Activated CD4-positive, alpha-beta memory T cell treated with anti-CD3 and anti-CD28 coated beads, Interleukin-2, amount 10 ng/mL, durations not matched to agents 7 days and 5 days (primary cell): ENCODE measurements at regions not wholly inside any gene's neighbourhood (a gene's known extent, or its start where the extent isn't known, plus 50 kb on each side); places are given as distances from the start of the nearest gene placed in this dataset.

Experiments used
- CTCF ChIA-PET: fragments of 350-600 bp; sonication (Branson Sonifier 250); formaldehyde crosslinking; loops from one replicate; lab custom pipeline; 2021; ENCODE audit warnings: antibody characterized with exemption, inconsistent platforms; lab: Charles Lee
- POLR2A ChIA-PET: fragments of 350-600 bp; sonication (Branson Sonifier 250); formaldehyde crosslinking; loops from one replicate; lab custom pipeline; 2021; ENCODE audit warnings: antibody characterized with exemption; lab: Charles Lee
- DNase-seq: peaks from one replicate; pipeline ENCODE4 v3.0.0-alpha.2; 2020
- H3K27ac Mint-ChIP-seq: one replicate; pipeline ENCODE4 v1.8.0; 2021; ENCODE audit warnings: mild to moderate bottlenecking, mixed read lengths
- H3K27me3 Mint-ChIP-seq: one replicate; pipeline ENCODE4 v1.8.0; 2021; ENCODE audit warnings: mixed read lengths
- H3K36me3 Mint-ChIP-seq: one replicate; pipeline ENCODE4 v1.8.0; 2021; ENCODE audit warnings: low read depth, mixed read lengths
- H3K4me1 Mint-ChIP-seq: one replicate; pipeline ENCODE4 v1.8.0; 2021; ENCODE audit warnings: mixed read lengths
- H3K4me3 Mint-ChIP-seq: one replicate; pipeline ENCODE4 v1.8.0; 2021; ENCODE audit warnings: mild to moderate bottlenecking, mixed read lengths
- H3K9me3 Mint-ChIP-seq: one replicate; pipeline ENCODE4 v1.8.0; 2021; ENCODE audit warnings: mixed read lengths

DNA sequence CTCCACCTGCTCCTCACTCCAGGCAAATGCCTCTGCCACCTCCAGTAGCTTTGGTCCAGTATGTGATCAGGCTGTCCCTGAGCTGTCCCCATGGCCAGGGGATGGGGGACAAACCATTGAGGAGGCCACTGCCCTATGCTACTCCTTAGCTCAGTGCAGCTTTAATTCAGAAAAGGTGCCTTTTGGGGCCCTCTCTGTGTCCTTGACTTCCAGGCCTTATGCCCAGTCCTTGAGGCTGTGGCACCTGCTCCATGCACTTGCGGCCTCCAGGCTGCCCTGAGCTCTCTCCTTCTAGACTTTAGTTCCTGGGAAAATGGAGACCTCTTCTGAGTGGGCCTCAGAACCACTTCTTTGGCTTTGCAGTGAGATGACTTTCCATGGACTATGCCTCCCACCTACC is 650.8 kb upstream of the CELF2 start:
- H3K36me3 Mint-ChIP-seq = no peaks in the 10 kb centered on the region
- H3K27ac Mint-ChIP-seq = no peak overlapping the region
- POLR2A ChIA-PET = no interaction called here
- H3K4me1 Mint-ChIP-seq = no peaks in the 10 kb centered on the region
- no peaks in the 10 kb centered on the region for H3K27me3 Mint-ChIP-seq
- H3K9me3 Mint-ChIP-seq = no peaks in the 10 kb centered on the region
- CTCF ChIA-PET = no interaction called here
- H3K4me3 Mint-ChIP-seq = no peak overlapping the region
- no peak for DNase-seq

DNA sequence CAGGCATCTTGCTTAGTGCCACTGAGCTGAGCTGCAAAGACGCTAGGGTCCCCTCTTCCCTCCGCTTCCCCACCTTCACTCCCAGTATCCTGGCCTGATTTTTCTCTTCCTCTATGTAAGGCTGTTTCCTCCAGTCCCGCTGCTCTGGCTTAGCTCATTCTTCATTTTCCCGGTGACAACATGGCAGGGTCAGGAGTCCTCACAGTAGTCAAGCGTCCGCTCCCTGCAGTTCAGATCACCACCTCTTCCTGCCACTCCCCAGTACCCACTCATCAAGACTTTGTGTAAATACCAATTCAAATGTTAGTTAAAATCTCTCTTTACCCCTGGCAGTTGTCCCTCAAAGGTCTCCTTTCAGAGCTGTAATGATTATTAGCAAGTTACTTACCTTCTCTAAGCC is 650.4 kb upstream of the CELF2 start:
- Mint-ChIP-seq H3K36me3 (no peaks in the 10 kb centered on the region), H3K27ac (no peak overlapping the region), H3K27me3 (no peaks in the 10 kb centered on the region), H3K4me3 (no peak overlapping the region), H3K4me1 (no peaks in the 10 kb centered on the region), H3K9me3 (no peaks in the 10 kb centered on the region)
- POLR2A ChIA-PET = no interaction called here
- CTCF ChIA-PET = no interaction called here
- DNase-seq = no peak

DNA sequence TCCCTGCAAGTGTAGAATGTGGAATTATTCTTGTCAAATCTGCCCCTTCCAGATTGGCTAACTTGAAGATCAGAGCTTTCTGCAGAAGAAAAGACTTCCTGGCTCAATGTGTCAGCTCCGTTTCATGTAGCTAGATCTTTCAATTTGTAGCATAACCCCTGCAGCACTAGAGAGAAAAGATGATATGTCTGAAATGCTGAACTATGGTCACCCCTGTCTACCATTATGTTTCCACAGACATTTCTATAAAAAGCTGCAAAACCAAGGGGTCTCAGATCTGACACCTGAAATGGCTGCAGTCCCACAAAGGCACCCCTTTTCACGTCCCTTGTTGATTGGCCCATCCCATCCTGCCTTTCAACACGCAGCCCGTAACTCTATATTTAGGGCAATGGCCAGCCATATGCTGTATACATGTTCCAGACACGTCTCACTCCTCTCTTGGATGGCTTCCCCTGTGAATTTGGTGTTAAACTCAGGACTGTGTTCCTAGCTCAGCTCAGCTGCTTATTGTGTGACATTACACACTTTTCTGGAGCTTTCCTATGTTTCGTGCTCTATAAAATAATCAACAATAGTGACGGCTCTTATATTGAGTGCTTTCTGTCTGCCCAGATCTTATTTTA is 648.6 kb upstream of the CELF2 start:
- Mint-ChIP-seq H3K9me3 (no peaks in the 10 kb centered on the region), H3K36me3 (no peaks in the 10 kb centered on the region), H3K27ac (no peak overlapping the region), H3K4me3 (no peak overlapping the region), H3K4me1 (no peaks in the 10 kb centered on the region), H3K27me3 (no peaks in the 10 kb centered on the region)
- POLR2A ChIA-PET = no interaction called here
- CTCF ChIA-PET = no interaction called here
- DNase-seq = no peak

DNA sequence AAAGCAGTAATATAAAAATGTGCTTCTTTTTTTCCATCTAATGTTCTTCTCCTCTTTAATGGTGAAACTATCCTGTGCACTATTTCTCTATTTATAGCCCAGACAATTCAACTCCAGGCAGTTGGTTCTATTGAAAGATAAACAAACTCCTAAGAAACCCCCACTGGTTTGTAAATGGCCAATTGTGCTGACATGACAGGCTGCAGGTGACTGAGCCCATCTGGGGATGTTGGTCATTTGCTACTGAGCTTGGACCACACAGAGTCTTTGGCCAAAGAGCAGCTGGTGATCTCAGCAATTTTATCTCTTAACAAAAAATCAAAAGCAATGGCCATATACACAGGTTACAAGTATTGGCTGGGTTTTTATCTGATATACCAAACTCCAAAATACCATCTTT is 631.8 kb upstream of the CELF2 start:
- no peak for DNase-seq
- POLR2A ChIA-PET = no interaction called here
- H3K27ac Mint-ChIP-seq = no peak overlapping the region
- H3K27me3 Mint-ChIP-seq = no peaks in the 10 kb centered on the region
- CTCF ChIA-PET = no interaction called here
- H3K4me1 Mint-ChIP-seq = no peaks in the 10 kb centered on the region
- H3K36me3 Mint-ChIP-seq = no peaks in the 10 kb centered on the region
- H3K9me3 Mint-ChIP-seq = no peaks in the 10 kb centered on the region
- no peak overlapping the region for H3K4me3 Mint-ChIP-seq

DNA sequence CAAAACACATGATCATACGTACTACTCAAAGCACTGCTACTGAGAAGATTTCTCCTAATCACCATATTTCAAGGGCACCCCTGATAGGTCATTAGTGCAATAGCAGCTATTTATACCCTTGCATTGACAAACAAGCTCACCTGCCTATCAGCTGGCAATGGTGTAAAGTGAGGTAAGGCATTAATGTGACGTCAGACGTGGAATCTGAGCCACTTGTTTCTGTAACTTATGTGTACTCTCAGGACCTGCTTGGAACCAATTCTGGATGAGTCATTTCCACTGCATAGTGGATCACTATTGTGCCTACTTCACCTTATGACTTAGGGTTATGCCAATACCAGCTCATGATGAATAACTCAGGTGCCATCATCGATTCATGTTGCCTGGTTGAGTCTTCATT is 628.5 kb upstream of the CELF2 start:
- CTCF ChIA-PET = no interaction called here
- no peaks in the 10 kb centered on the region for H3K27me3 Mint-ChIP-seq
- POLR2A ChIA-PET = no interaction called here

DNA sequence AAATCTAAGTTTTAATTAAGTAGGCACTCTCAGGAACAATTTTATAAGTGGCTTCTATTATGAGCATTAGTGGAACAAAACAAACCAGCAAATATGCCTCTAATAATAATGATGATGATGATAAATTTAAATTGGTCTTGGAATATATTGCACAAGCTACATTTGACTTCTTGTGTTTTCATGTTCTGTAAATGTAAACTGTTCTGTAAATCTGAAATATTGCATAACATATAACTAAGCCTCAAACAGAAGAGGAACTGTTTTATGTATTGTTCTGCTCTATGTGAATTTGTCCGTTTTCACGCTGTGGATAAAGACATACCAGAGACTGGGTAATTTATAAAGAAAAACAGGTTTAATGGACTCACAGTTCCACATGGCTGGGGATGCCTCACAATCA is 625.2 kb upstream of the CELF2 start:
- ChIA-PET CTCF (no interaction called here), POLR2A (no interaction called here)
- no peaks in the 10 kb centered on the region for H3K9me3 Mint-ChIP-seq
- no peaks in the 10 kb centered on the region for H3K27me3 Mint-ChIP-seq
- no peak for DNase-seq
- H3K4me3 Mint-ChIP-seq = no peak overlapping the region
- no peaks in the 10 kb centered on the region for H3K36me3 Mint-ChIP-seq
- no peaks in the 10 kb centered on the region for H3K4me1 Mint-ChIP-seq
- H3K27ac Mint-ChIP-seq = no peak overlapping the region

More for the DNA sequence above, 628.5 kb upstream of the CELF2 start:
- Mint-ChIP-seq H3K36me3 (no peaks in the 10 kb centered on the region), H3K4me3 (no peak overlapping the region), H3K27ac (no peak overlapping the region), H3K4me1 (no peaks in the 10 kb centered on the region), H3K9me3 (no peaks in the 10 kb centered on the region)
- DNase-seq = no peak

DNA sequence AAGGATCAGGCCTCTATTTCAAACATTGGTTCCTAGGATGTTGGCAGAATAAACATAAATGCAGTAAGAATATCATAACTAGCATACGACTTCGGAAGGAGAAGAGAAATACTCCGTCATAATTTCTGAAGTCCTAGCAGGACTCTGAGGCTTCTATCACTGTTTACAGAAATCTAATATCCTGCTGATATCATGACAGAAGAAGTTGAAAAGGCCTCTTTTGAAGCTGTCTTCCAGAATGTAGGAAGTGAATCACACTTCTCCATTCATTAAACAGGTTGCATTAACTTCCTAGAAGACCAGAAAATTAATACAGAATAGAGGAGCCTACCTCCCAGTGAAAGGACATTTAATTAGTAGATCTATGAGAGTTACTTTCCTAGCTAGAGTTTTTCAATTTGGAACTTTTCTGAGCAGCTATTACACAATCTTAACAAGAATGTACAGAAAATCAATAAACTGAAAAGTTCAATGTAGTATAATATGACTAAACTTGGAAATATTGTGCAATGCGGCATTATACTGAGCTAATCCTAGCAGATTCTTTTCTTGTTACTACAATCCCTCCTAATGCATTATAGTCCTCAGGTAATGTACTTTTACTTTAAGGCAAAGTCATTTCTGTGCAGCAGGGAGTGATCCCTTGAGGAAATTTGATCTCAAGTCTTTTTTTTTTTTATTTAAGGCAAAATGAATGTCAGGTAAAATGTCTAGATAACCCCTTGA is 622.6 kb upstream of the CELF2 start:
- no peak overlapping the region for H3K27ac Mint-ChIP-seq
- no peak overlapping the region for H3K4me3 Mint-ChIP-seq
- no peaks in the 10 kb centered on the region for H3K36me3 Mint-ChIP-seq
- peaks cover 2% of the 10 kb centered on the region for H3K9me3 Mint-ChIP-seq
- no peaks in the 10 kb centered on the region for H3K4me1 Mint-ChIP-seq
- DNase-seq = no peak
- H3K27me3 Mint-ChIP-seq = no peaks in the 10 kb centered on the region
- ChIA-PET CTCF (no interaction called here), POLR2A (no interaction called here)

DNA sequence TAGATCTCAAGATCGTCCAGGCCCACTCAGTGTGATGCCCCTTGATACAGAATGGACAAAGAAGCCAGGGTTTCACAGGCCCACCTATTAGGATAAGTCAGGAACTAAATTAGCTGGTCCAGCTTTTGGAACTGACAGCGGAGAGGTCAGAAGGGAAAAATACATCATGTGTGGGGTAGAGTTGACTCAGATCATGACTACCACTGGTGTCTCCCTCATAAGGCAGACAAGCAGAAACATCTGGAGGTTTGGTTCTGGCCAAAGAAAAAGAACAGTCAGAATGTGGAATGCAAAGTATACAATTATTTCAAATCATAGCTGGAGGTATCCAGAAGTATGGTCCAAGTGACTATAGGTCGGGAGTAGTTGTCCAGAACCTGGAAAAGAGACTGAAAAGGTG is 621.1 kb upstream of the CELF2 start:
- no peaks in the 10 kb centered on the region for H3K27me3 Mint-ChIP-seq
- ChIA-PET CTCF (no interaction called here), POLR2A (no interaction called here)
- no peak overlapping the region for H3K27ac Mint-ChIP-seq
- no peaks in the 10 kb centered on the region for H3K4me1 Mint-ChIP-seq
- peaks cover 2% of the 10 kb centered on the region for H3K9me3 Mint-ChIP-seq
- no peak overlapping the region for H3K4me3 Mint-ChIP-seq
- H3K36me3 Mint-ChIP-seq = no peaks in the 10 kb centered on the region
- DNase-seq = no peak

DNA sequence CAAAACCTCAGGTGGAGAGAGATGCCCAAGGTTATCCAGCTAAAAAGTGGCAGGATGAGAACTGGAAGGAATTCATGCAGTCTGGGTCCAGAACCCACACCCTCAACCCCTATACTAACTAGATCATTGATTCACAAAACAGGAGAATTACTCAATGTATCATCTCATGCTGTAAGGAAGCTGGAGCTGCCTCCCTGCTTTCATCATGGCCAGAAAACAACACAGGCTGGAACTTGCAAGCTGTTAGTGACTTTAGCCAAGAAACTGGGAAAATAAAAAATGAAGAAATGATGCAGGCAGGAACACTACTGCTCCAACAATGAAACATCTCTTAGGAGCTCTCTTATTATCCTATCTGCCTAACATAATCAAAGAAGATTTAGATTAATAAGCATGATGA is 619.8 kb upstream of the CELF2 start:
- Mint-ChIP-seq H3K4me3 (no peak overlapping the region), H3K27ac (no peak overlapping the region), H3K9me3 (peaks cover 2% of the 10 kb centered on the region), H3K27me3 (no peaks in the 10 kb centered on the region), H3K36me3 (no peaks in the 10 kb centered on the region), H3K4me1 (no peaks in the 10 kb centered on the region)
- no peak for DNase-seq
- CTCF ChIA-PET = no interaction called here
- POLR2A ChIA-PET = no interaction called here

DNA sequence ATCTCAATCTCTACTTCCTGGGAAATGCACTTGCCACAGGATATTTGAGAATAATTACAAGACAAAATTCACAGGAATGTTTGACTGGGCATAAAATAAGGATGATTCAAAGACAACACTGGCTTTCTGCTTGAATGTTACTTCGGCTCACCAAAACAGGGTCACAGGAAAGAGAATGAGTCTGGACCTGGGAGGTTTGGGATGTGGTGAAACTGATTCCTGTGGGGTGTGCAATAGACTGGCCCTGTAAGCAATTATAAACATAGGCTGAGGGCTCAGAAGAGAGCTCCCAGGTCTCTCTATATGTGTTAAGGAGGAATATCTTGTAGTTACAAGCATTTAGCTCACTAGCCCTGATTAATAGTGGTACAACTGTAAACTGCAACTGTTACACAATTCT is 613.9 kb upstream of the CELF2 start:
- Mint-ChIP-seq H3K27me3 (no peaks in the 10 kb centered on the region), H3K4me1 (no peaks in the 10 kb centered on the region), H3K36me3 (no peaks in the 10 kb centered on the region), H3K4me3 (no peak overlapping the region), H3K27ac (no peak overlapping the region), H3K9me3 (peaks cover 2% of the 10 kb centered on the region)
- CTCF ChIA-PET = no interaction called here
- POLR2A ChIA-PET = no interaction called here
- DNase-seq = no peak

DNA sequence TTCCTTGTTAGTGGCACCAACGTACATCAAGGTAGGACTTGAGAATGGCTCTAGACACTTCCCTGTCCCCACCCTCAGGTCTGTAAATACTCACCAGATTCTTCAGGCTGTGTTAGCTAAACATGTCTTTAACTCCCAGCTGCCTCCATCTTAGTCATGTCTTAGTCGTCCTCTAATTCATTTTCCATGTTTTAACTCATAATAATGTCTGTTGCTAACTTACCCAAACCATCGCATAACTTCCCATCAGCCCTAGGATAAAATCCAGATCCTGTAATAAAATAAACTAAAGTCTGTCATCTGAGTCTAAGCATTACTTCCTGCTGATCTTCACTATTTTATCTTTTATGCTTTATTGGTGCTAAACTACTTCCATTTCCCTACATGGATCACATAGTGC is 600.0 kb upstream of the CELF2 start:
- H3K9me3 Mint-ChIP-seq = no peaks in the 10 kb centered on the region
- H3K27me3 Mint-ChIP-seq = no peaks in the 10 kb centered on the region
- no peak overlapping the region for H3K27ac Mint-ChIP-seq
- H3K4me3 Mint-ChIP-seq = no peak overlapping the region
- POLR2A ChIA-PET = no interaction called here
- no peaks in the 10 kb centered on the region for H3K36me3 Mint-ChIP-seq
- no peak for DNase-seq
- H3K4me1 Mint-ChIP-seq = peaks cover 12% of the 10 kb centered on the region
- CTCF ChIA-PET = no interaction called here

DNA sequence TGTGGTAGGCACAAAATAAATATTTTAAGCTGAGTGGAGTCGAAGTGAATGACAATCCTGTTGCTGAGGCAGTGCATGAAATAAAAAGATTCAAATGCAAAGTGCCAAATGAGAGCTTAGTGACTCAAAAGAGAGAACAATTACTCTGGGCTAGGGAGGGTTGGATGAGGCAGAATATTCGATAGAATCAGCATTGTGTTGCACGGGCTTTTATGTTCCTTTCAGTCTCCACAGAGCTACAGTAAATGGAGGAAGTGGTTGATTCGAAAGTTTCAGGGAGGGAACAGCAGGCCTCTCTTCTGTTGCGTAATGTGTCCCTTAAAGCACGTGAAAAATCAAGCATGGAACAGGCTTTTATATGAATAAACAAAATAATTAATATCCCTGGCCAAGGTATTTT is 599.3 kb upstream of the CELF2 start:
- no peak overlapping the region for H3K27ac Mint-ChIP-seq
- no peaks in the 10 kb centered on the region for H3K27me3 Mint-ChIP-seq
- no peak overlapping the region for H3K4me3 Mint-ChIP-seq
- ChIA-PET POLR2A (no interaction called here), CTCF (no interaction called here)
- H3K4me1 Mint-ChIP-seq = peaks cover 12% of the 10 kb centered on the region
- H3K36me3 Mint-ChIP-seq = no peaks in the 10 kb centered on the region
- peak; percentile 21 for DNase-seq
- no peaks in the 10 kb centered on the region for H3K9me3 Mint-ChIP-seq

DNA sequence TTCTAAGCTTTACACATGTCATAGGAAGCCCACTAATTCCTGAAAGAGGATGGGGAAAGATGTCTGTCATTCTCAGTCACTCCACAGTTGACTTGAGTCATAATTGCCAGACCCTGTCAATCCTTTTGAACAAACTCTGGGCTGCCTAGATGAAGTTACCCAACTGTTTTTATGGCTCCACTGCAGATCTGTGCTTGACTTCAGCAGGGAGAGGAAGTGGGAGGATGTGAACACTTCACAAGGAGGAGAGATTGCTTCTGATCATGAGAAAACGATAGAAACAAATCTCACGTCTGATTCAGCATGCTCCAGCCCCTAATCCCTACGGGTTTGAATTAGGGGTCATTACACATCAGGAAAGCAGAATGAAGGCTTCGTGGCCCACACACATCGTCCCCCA is 596.6 kb upstream of the CELF2 start:
- Mint-ChIP-seq H3K9me3 (no peaks in the 10 kb centered on the region), H3K27ac (no peak overlapping the region), H3K27me3 (peaks cover 2% of the 10 kb centered on the region), H3K4me3 (no peak overlapping the region), H3K36me3 (no peaks in the 10 kb centered on the region), H3K4me1 (peaks cover 12% of the 10 kb centered on the region)
- no peak for DNase-seq
- POLR2A ChIA-PET = no interaction called here
- CTCF ChIA-PET = no interaction called here

DNA sequence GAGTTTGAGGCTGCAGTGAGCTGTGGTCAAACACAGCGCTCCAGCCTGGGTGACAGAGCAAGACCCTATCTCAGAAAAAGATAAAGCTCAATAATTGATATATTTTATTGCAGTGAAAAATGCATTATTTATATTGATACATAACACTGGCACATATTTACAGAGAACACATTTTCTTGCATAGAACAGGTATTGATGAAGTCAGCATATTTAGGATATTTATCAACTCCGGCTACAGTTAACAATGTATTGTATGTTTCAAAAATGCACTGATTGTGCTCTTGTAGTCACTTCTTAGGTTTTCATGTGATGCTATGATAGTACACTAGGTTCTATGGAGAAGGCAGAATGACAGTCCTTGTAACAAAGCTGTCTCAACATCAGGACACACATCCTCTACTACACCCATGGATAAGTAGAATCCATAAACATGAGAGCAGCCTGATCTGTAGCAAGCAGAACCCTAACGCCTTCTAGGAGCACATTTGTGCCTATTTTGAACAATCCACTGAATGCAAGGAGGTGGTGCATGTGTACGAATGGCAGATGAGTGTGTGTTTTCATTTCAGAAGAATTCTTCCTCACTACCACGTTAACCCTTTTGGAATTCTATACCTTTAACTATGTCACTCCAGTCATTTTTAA is 586.1 kb upstream of the CELF2 start:
- ChIA-PET POLR2A (no interaction called here), CTCF (interaction anchor here (0.7 kb wide), 1 partner anchor 8 kb away, joined by 3 read pairs; no protein-coding TSS in a partner anchor)
- Mint-ChIP-seq H3K27ac (no peak overlapping the region), H3K9me3 (no peaks in the 10 kb centered on the region), H3K36me3 (no peaks in the 10 kb centered on the region), H3K4me3 (no peak overlapping the region), H3K27me3 (no peaks in the 10 kb centered on the region), H3K4me1 (no peaks in the 10 kb centered on the region)
- no peak for DNase-seq
